NCI-H2227 treated with DMSO at 0.1 percent for 48 hours (cell line): ENCODE measurements at regions not wholly inside any gene's neighbourhood (a gene's known extent, or its start where the extent isn't known, plus 50 kb on each side); places are given as distances from the start of the nearest gene placed in this dataset.
"Not testable (repeated sequence)": the region's sequence is repeated elsewhere in the genome, so short reads cannot be mapped to it uniquely, and the experiment has no call there.

Experiments
- DNase-seq: peaks from one replicate; lab custom pipeline; 2025; lab: John Stamatoyannopoulos, UW

DNA sequence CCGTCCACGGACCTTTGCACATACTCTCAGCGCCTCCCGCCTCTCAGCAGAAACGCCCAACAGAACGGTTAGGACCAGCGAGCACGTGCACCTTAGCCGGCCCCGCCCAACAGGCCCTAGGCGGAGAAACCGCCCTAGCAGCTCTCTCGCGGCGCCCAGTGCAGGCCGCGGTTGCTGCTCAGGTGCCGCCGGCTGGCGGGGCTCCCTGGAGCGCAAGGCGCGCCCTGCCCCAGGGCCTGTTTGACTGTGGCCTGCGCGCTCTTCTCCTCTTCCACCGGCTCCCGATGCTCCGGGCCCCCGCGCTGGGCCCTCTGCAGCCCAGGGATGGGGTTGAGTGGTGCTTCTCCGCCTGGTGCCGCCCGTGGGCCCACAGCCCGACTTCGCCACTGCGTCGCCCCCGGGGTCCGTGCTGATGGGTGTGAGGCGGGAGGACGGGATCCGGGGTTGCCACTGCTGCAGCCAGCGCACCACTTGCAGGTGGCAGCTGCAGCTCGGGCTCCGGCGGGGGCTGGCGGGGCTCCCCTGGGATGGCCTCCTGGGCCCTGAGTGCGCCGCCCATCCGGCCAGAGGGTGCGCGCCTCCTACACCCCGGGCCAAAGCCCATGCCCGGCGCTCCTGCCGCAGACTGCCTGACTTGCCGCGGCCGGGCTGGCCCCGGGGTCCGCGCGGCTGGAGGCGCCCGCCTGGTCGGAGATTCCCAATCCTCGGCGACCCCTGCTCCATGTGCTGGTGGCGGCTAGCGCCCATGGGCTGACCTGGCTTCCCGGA, 1889.4 kb upstream of the CDH9 start:
- DNase-seq = no peak

DNA sequence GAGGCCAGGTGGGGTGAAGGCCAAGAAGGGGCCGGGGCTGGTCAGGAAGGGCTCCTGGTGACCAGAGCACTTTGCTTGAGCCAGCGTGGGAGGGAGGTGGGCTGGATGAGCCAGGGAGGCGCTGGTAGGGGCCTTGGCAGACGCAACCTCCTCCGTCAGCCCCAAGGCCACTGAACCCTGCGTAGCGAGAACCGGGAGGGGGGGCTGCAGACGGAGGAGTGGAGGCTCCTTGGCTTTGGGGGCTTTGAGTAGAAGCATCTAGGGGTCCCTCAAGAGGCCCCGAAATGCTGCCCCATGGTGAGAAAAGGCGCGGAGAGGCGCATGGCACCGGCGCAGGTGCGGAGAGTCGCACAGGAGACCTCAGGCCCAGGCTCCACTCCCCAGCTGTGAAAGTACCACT, 1888.0 kb upstream of the CDH9 start:
- DNase-seq = no peak

DNA sequence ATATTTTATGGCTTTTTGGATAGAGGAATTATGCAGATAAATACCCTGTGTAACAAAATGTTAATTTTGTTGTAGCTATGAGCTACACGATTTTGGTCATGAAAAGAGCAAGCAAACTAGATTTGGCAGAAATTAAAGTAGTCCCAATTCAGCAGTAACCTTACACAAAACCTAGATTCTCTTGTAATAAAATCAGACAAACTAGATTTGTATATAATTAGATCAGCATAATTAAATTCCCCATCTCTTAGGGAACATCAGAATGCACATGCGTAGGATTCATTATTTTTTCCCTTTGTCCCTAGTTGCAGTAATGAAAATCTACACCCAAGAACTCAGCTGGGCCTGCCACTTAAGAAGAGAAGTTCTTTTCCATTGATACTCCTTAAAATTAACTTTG, 1879.2 kb upstream of the CDH9 start:
- no peak for DNase-seq

DNA sequence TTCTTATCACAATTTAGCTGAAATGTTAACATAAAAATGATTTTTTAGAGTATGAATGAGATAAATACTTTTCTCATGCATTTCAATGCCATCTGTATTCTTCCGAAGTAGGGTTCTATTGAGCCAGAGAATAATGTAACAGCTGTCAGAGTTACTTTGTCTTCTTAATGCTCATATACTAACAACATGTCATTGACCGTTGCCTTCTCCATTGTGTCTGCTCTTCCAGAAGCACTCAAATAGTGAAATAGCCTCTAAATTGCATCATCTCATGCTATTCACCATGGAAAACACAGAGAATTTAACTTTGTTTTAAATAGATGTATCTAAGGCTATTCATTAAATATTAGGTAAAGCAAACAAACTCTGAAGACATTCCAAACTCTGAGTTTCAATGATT, 1875.9 kb upstream of the CDH9 start:
- DNase-seq = no peak

DNA sequence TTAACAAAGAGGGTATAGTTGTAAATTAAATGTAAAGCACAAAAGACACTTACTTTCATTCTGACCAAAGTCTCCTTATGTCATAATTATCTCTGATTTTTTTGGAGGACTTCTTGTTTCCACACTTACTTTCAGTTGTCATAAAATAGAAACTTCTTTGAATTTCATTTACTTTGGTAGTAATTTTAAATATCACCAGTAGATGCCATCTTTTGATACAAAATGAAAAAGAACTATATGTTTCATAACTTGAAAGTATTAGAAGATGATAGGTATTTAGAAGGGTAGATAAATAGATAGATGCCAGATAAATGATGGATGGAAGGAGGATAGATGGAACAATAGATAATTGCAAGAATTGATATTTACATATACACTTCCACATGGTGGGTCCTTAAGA, 1865.3 kb upstream of the CDH9 start:
- no peak for DNase-seq

DNA sequence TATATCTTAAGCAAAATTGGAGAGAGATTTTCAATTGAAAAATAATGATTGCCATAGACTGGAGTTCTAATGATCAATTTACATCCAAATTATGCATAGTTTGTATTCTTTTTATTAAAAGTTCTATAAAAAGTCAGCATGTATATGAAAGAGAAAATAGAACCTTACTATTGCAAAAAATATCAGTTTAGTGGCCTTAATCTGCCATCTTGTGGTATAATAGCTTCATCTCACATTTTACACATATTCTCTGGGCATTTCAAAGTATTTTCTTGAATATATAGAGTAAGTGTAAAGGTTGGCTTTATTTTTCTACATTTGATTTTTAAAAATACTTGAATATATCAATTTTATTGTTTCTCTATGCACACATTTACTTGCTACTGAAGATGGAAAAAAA, 1858.6 kb upstream of the CDH9 start:
- DNase-seq = no peak

DNA sequence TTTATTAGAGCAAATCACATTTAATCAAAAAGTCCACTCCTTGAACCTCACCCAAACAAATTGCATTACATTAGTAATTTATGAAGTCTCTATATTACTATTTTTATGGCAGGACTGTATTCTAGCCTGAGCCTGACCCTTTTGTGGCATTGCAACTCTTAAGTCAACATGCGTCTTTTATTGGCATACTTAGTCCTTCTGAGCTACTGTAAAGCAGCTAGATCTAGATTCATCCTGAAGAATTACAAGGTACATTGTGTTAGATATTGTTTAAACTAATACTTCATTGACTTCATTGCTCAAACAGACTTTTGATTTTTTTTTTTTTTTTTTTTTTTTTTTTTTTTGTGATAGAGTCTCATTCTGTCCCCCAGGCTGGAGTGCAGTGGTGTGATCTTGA, 1842.5 kb upstream of the CDH9 start:
- DNase-seq = no peak

DNA sequence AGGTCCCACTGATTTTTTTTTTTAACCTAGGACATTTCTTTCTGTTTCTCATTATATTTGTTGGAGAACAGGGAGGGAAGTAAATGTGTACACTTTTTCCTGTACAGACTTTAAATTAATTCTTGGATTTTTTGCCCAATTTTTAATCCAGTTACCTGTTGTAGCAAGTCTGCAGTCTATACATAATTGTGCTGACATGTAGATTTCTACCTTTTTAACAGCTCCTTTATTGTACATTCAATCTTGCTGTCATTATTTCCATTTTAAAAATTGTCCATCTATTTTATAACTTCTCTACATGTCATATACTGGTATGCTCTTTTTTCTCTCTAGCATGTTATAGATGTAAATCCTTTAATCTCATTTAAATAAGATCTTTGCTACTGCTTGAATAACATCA, 1838.7 kb upstream of the CDH9 start:
- DNase-seq = no peak

DNA sequence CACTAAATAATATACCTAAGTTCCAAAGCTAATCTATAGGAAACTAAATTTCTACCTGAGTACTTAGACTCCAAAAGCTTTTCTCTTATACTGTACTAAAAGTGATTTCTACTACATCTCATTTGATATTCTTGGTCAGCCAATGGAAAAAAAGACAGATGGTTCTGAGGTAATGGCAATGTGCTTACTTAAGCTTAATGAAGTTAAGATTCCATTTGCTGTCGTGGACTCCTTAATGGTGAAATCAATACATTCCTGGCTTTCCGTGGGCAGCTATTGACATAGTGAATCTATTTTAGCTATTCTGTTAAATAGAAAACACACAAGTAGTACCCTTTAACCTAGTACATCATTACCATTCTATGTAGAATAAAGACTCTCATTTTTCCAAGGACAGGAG, 1825.6 kb upstream of the CDH9 start:
- no peak for DNase-seq

DNA sequence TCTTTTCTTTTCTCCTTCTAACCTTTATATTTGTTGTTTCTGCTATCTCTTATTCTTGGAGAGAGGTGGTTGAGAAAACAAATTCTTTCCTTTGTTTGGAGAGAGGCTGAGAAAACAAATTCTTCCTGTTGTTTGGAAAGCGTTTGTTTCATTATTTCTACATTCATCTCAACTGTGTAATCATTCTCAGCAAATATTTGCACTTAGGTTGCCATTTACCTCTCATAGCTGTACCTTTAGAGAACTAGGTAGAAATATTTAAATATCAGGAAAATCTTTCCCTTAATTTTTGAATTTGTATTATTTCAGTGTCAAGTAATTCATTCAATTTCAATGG, 1824.4 kb upstream of the CDH9 start:
- no peak for DNase-seq

DNA sequence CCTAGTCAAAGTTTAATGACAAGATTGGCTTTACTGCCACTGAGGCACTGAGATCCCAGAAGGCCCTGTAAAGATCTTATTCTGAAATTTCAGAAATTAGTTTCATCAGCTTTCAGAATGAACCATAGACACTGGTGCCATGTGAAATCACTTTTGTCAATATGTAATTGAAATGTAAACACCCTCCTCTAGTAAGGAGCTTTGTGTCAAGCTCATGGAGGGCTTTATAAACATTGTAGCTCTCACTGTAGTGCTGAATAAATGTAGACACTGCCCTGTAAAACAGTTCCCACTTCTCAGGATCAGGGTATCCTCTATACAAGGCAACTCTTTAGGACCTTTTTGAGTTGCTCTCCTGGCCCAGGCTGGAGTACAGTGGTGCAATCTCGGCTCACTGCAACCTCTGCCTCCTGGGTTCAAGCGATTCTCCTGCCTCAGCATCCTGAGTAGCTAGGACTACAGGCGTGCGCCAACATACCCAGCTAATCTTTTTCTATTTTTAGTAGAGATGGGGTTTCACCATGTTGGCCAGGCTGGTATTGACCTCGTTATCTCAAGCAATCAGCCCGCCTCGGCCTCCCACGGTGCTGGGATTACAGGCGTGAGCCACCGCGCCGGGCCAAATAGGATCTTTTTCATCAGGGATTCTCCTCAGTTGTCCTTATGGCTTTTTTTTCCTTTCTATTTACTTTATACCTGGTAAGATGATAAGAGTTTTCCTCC, 1823.9 kb upstream of the CDH9 start:
- no peak for DNase-seq

DNA sequence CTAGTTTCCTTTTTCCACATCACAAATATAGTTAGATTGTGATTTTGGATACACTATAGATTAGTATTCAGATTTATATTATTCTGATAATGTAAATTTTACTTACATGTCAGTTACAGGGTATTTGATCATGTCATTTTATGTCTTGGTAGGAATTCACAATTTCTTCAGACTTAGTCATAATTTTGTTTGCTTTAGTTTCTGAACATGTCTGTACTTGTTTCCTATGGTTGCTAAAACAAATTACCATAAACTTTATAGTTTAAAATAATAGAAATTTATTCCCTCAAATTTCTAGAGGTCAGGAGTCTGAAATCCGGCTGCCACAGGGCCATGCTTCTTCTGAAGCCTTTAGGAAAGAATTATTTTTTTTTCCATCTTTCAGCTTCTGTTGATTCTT, 1817.2 kb upstream of the CDH9 start:
- DNase-seq = no peak

DNA sequence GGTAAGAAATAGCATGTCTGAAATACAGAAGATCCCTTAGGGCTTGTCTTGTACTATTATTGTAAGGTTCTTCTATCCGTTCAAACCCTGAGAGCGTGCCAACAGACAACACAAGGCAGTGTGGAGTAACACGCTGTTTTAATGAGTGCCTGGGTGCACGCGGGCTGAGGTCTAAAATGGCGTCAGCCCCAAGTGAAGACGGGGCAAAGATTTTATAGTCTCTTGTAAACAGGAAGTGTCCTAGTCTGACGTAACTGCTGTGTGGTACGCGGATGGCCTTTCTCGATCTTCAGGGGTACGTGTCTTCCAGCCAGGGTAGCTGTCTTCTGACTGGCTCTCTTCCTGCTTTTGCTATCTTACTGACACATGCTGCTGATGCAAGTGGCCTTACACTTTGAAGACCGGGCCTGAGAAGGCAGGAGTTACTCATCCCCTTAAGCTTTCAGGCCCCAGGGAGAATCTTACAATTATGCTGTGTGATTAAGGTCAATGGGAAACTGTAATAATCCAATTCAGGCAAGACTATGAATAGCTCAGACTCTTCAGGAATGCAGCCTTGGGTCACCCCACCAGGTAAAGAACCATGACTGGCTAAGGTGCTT, 1812.0 kb upstream of the CDH9 start:
- no peak for DNase-seq

DNA sequence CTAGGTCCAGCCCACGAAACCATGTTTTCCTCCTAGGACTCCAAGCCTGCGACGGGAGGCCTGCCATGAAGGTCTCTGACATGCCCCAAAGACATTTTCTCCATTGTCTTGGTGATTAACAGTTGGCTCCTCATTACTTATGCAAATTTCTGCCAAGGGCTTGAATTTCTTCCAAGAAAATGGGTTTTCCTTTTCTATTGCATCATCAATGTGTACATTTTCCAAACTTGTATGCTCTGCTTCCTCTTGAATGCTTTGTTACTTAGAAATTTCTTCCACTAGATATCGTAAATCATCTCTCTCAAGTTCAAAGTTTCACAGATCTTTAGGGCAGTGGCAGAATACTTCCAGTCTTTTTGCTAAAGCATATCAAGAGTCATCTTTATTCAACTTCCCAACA, 1792.7 kb upstream of the CDH9 start:
- DNase-seq = no peak

DNA sequence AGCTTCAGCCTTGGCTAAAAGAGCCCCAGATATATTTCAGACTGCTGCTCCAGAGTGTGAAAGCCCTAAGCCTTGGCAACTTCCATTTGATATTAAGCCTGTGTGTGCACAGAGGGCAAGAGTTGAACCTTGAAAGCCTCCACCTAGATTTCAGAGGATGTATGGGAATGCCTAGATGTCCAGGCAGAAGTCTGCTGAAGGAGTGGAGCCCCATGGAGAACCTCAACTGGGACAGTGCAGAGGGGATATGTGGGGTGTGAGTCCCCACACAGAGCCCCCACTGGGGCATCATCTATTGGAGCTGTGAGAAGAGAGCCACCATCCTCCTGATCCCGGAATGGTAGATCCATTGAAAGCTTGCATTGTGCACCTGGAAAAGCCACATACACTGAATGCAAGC, 1784.8 kb upstream of the CDH9 start:
- DNase-seq = no peak

DNA sequence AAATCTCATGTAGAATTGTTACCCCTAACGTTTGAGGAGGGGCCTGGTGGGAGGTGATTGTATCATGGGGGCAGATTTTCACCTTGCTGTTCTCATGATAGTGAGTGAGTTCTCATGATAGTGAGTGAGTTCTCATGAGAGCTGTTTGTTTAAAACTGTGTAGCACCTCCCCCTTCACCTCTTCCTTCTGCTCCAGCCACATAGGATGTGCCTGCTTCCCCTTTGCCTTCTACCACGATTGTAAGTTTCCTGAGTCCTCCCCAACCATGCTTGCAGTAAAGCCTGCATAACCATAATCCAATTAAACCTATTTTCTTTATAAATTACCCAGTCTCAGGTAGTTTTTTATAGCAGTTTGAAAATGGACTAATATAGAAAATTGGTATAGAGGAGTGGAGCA, 1783.7 kb upstream of the CDH9 start:
- DNase-seq = no peak

DNA sequence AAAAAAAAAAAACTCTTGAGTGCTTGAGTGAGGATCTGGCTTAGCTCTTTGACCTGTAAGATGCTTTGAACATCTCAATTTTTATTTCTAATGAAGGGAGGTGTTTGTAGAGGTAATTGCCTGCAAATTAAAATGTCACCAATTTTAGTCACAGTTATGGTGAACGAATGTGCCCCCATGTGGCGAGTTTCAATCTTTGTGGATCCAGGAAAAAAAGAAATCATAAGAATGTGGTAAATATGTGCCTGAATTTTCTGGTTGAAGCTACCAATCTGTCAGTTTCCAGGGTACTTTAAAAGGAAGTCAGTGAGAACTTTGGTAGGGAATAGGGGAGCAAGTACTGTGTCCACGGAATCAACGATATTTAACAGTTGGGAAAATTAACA, 1772.4 kb upstream of the CDH9 start:
- DNase-seq = no peak

DNA sequence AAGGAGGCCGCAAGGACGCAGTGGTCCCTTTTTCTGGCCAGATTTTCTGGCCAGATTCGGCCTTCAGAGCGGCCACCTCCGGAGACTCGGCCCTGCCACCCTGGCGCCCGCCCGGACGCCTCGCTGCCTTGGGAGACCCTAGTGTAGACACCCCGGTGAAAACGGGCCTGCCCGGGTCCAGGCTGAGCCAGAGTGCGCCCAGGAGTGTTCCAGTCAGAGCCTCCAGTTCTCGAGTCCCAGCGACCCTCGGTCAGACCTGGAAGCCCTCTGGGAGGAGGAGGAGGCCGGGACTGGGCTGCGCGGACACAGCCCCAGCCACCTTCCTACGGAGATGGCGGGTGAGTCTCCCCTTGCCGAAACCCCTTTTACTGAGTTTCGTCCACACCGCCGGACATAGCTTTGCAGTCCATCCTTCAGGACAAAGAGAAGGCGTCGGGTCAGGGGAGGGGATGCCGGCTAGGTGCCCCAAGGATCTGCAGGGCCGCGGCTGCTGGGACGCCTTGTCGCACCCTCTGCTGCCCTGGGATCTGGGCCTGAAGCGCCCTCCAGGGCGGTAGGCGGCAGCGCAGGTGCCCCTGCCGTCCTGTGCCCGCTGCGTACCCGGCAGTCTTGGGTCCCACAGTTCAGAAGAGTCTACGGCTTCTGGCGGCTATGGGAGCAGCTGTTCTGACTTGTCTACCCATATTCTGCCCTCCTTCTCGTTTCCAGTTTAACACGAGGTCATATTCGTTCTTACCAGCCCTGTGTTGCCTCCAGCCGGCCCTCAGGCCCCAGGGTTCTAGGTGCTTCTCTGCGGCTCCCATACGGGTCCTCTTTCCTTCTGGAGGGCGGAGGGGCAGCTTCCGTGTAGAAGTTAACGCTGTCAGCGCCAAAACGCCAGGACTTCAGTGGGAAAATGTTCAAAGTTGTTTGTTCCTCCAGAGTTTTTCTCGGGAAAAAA, 1771.7 kb upstream of the CDH9 start:
- DNase-seq = no peak

DNA sequence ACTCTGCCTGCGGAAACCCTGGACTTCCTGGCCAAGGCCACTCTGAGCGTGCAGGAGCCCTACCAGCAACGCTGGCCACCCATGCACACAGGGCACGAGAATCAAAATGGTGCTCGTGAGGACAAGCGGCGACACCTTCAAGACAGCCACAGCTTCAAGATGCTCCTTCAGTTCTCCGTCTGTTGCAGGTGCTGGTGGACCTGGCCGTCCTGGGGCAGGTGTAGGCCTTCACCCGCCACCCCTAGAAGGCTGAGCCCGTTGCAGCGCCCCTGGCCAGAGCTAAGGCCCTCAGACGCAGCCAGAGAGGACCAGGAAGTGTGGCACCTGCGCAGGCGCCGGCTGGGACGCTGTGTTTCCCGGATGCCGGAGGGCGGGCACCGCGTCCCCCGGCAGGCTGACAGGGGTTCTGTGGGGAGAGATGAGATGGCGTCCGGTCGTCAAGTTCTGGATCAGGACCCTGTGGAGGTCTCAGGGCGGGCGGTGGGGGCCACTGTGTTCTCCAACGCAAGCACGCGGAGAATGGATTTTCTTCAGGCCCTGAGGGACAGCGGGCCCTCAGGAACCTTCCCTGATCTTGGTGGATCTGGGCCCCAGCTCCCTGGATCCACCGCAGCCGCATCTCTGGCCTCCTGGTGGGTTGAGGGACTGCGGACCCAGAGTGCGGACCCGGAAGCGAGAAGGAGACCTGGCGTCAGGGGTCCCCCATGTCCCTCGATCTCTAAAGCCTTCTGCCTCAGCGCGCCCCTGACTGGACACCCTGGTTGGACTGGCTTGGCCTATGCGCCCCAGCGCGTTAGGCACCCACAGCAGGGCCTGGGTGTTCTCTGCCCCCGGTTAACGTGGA, 1770.8 kb upstream of the CDH9 start:
- no peak for DNase-seq

DNA sequence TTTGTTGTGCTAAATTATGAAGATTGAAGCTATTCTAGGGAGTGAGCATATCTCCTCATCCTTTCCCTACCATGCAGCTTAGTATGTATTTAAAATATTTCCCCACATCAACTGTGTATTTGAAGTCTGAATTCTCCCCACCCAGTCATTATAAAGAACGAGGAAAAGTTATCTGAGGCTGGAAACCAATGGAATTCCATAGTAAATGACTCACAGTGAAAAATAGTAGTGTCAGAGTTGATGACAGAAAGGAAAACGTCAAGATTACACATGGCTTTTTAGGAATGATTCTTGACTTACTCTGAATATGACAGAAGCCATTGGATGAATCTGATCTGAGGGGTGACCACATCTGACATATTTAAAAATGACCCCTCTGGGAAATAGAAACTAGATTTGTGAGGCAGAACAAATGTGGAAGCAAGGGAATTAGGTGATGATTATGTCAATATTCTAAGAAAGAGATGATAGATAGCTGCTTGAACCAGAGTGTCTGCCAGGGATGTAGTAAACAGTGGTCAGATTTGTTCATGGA, 1768.9 kb upstream of the CDH9 start:
- DNase-seq = no peak

DNA sequence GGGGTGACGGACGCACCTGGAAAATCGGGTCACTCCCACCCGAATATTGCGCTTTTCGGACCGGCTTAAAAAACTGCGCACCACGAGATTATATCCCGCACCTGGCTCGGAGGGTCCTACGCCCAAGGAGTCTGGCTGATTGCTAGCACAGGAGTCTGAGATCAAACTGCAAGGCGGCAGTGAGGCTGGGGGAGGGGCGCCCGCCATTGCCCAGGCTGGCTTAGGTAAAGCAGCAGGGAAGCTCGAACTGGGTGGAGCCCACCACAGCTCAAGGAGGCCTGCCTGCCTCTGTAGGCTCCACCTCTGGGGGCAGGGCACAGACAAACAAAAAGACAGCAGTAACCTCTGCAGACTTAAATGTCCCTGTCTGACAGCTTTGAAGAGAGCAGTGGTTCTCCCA, 1760.6 kb upstream of the CDH9 start:
- DNase-seq = not testable (repeated sequence)
